GM19397 (cell line): ENCODE measurements at regions not wholly inside any gene's neighbourhood (a gene's known extent, or its start where the extent isn't known, plus 50 kb on each side); places are given as distances from the start of the nearest gene placed in this dataset.
"Not testable (repeated sequence)": the region's sequence is repeated elsewhere in the genome, so short reads cannot be mapped to it uniquely, and the experiment has no call there.

ENCODE experiments used
- ATAC-seq: cut with Tn5 transposase; IDR thresholded peaks from one replicate; pipeline ENCODE4 v1.9.1; 2021; ENCODE audit warnings: mild to moderate bottlenecking, moderate library complexity; ENCODE audit not compliant: unreplicated experiment

- ATAC-seq = no peak
Measured at GRCh38 chr4:118587116-118587831, 97.9 kb upstream of the METTL14 start.

- no peak for ATAC-seq
Measured at GRCh38 chr4:118587946-118588345, 97.2 kb upstream of the METTL14 start.

GRCh38 chr4:118589471-118590055 lies 95.6 kb upstream of the METTL14 start:
- ATAC-seq = no peak

- peak; percentile 100 for ATAC-seq
Measured at GRCh38 chr4:118591339-118592046, 93.7 kb upstream of the METTL14 start.

- not testable (repeated sequence) for ATAC-seq
Measured at GRCh38 chr4:118592289-118592688, 92.9 kb upstream of the METTL14 start.

- ATAC-seq = not testable (repeated sequence)
Measured at GRCh38 chr4:118595883-118596282, 89.3 kb upstream of the METTL14 start.

GRCh38 chr4:118625097-118625496 lies 60.1 kb upstream of the METTL14 start:
- ATAC-seq = not testable (repeated sequence)

GRCh38 chr4:118629697-118630096 lies 55.5 kb upstream of the METTL14 start:
- not testable (repeated sequence) for ATAC-seq

GRCh38 chr4:118630897-118631296 lies 54.3 kb upstream of the METTL14 start:
- not testable (repeated sequence) for ATAC-seq

GRCh38 chr4:118631321-118632050 lies 53.7 kb upstream of the METTL14 start:
- not testable (repeated sequence) for ATAC-seq

- ATAC-seq = not testable (repeated sequence)
Measured at GRCh38 chr4:118633476-118633875, 51.7 kb upstream of the METTL14 start.

GRCh38 chr4:118634126-118634875 lies 50.9 kb upstream of the METTL14 start:
- ATAC-seq = not testable (repeated sequence)
